HEK293T (cell line): ENCODE measurements at regions not wholly inside any gene's neighbourhood (a gene's known extent, or its start where the extent isn't known, plus 50 kb on each side); places are given as distances from the start of the nearest gene placed in this dataset.

Experiments used
- CTCF ChIA-PET: fragments of 350-600 bp; formaldehyde crosslinking; extraction: SDS; loops from one replicate; lab custom pipeline; 2021; ENCODE audit warnings: antibody characterized with exemption, inconsistent platforms; lab: Yijun Ruan, JAX
- POLR2A ChIA-PET: fragments of 350-600 bp; formaldehyde crosslinking; extraction: SDS; loops from one replicate; lab custom pipeline; 2020; ENCODE audit warnings: antibody characterized with exemption, inconsistent platforms; lab: Yijun Ruan, JAX
- DNase-seq: peaks from one replicate; pipeline ENCODE4 v3.0.0; 2012; ENCODE audit warnings: mixed read lengths; ENCODE audit errors: extremely low spot score
- ARNT ChIP-seq: fragments of 450-650 bp; IDR thresholded peaks from 2 replicates; pipeline ENCODE4 v1.6.1; 2017; ENCODE audit warnings: mild to moderate bottlenecking
- BHLHE40 ChIP-seq: fragments of 450-650 bp; IDR thresholded peaks from 2 replicates; pipeline ENCODE4 v1.6.1; 2016; ENCODE audit warnings: mild to moderate bottlenecking, moderate library complexity, borderline replicate concordance
- CTBP1 ChIP-seq: fragments of 450-650 bp; IDR thresholded peaks from 2 replicates; pipeline ENCODE4 v1.6.1; 2016; ENCODE audit warnings: borderline replicate concordance
- ELF4 ChIP-seq: fragments of 450-650 bp; IDR thresholded peaks from 2 replicates; pipeline ENCODE4 v1.6.1; 2017; ENCODE audit warnings: antibody characterized with exemption
- FOXA1 ChIP-seq: fragments of 450-650 bp; IDR thresholded peaks from 2 replicates; pipeline ENCODE4 v1.6.1; 2016; ENCODE audit warnings: mild to moderate bottlenecking
- FOXK2 ChIP-seq: fragments of 450-650 bp; IDR thresholded peaks from 2 replicates; pipeline ENCODE4 v1.6.1; 2016; ENCODE audit warnings: mild to moderate bottlenecking
- FOXM1 ChIP-seq: fragments of 450-650 bp; IDR thresholded peaks from 2 replicates; pipeline ENCODE4 v1.6.1; 2017; ENCODE audit warnings: mild to moderate bottlenecking, borderline replicate concordance
- HDGF ChIP-seq: fragments of 450-650 bp; IDR thresholded peaks from 2 replicates; pipeline ENCODE4 v1.6.1; 2017; ENCODE audit warnings: antibody characterized with exemption, borderline replicate concordance
- L3MBTL2 ChIP-seq: fragments of 450-650 bp; conservative IDR thresholded peaks from 2 replicates; pipeline ENCODE4 v1.6.1; 2016; ENCODE audit warnings: mild to moderate bottlenecking
- LEF1 ChIP-seq: fragments of 450-650 bp; IDR thresholded peaks from 2 replicates; pipeline ENCODE4 v1.6.1; 2017; ENCODE audit warnings: mild to moderate bottlenecking, borderline replicate concordance
- NFRKB ChIP-seq: fragments of 450-650 bp; IDR thresholded peaks from 2 replicates; pipeline ENCODE4 v1.6.1; 2016; ENCODE audit warnings: mild to moderate bottlenecking, moderate library complexity
- SP1 ChIP-seq: fragments of 450-650 bp; IDR thresholded peaks from 2 replicates; pipeline ENCODE4 v1.6.1; 2017
- SUZ12 ChIP-seq: fragments of 450-650 bp; IDR thresholded peaks from 2 replicates; pipeline ENCODE4 v1.6.1; 2016; ENCODE audit warnings: mild to moderate bottlenecking
- TARDBP ChIP-seq: fragments of 450-650 bp; IDR thresholded peaks from 2 replicates; pipeline ENCODE4 v1.6.1; 2016
- ZNF384 ChIP-seq: fragments of 450-650 bp; IDR thresholded peaks from 2 replicates; pipeline ENCODE4 v1.6.1; 2016
- TF ChIP-seq, protein P1 (sequence below): fragments of 450-650 bp; IDR thresholded peaks from 2 replicates; pipeline ENCODE4 v1.6.1; 2016

GRCh38 chr1:195768377-195768776, 839.9 kb downstream of the KCNT2 start:
- POLR2A ChIA-PET: no interaction called here
- CTCF ChIA-PET: no interaction called here
- TF ChIP-seq FOXA1 (no peak), ARNT (no peak), NFRKB (no peak), TARDBP (no peak), SUZ12 (no peak), ZNF384 (no peak), ELF4 (no peak), CTBP1 (no peak), HDGF (no peak), LEF1 (no peak), L3MBTL2 (no peak), FOXM1 (no peak), BHLHE40 (no peak), FOXK2 (no peak), SP1 (no peak)
- TF ChIP-seq, protein P1, sequence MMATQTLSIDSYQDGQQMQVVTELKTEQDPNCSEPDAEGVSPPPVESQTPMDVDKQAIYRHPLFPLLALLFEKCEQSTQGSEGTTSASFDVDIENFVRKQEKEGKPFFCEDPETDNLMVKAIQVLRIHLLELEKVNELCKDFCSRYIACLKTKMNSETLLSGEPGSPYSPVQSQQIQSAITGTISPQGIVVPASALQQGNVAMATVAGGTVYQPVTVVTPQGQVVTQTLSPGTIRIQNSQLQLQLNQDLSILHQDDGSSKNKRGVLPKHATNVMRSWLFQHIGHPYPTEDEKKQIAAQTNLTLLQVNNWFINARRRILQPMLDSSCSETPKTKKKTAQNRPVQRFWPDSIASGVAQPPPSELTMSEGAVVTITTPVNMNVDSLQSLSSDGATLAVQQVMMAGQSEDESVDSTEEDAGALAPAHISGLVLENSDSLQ: no peak
- no peak for DNase-seq

DNA sequence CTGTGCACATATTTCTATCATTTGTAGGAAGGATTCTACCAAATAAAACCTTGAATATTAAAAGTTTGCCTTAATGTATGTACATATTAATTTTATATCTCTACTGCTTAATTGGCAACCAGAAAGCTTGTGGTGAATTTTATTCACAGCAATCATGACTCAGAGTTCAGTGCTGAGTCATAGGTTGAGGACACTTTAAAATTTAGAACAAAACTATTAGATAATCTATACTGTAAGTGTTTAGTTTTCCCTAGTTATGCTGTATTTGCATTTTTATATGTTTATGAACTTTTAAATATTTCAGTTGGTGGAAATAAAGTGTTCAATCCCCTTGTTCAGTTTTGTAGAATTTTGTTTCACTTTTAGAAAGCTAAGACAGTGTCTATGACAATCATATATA, 841.5 kb downstream of the KCNT2 start:
- TF ChIP-seq L3MBTL2: no peak
- no peak for TF ChIP-seq FOXK2
- no peak for TF ChIP-seq ARNT
- no peak for TF ChIP-seq FOXM1
- TF ChIP-seq ZNF384: no peak
- TF ChIP-seq ELF4: no peak
- no peak for TF ChIP-seq SP1
- no peak for TF ChIP-seq HDGF
- no peak for TF ChIP-seq CTBP1
- TF ChIP-seq SUZ12: no peak
- no peak for TF ChIP-seq TARDBP
- no peak for TF ChIP-seq LEF1
- no peak for DNase-seq

GRCh38 chr1:195765099-195765498, 843.1 kb downstream of the KCNT2 start:
- no peak for TF ChIP-seq ZNF384
- TF ChIP-seq TARDBP: no peak
- no peak for TF ChIP-seq L3MBTL2
- no peak for TF ChIP-seq ARNT
- no peak for TF ChIP-seq CTBP1
- no peak for TF ChIP-seq SP1
- no peak for TF ChIP-seq SUZ12
- TF ChIP-seq BHLHE40: no peak
- TF ChIP-seq HDGF: no peak
- no peak for TF ChIP-seq NFRKB
- TF ChIP-seq LEF1: no peak
- no peak for TF ChIP-seq FOXM1
- no peak for TF ChIP-seq FOXK2
- TF ChIP-seq, protein P1: no peak
- TF ChIP-seq ELF4: no peak
- no peak for TF ChIP-seq FOXA1
- ChIA-PET CTCF (no interaction called here), POLR2A (no interaction called here)
- no peak for DNase-seq

More for the DNA sequence above, 841.5 kb downstream of the KCNT2 start:
- POLR2A ChIA-PET: no interaction called here
- CTCF ChIA-PET: no interaction called here

- TF ChIP-seq ELF4 (no peak), BHLHE40 (no peak), ZNF384 (no peak), CTBP1 (no peak), LEF1 (no peak), FOXM1 (no peak), L3MBTL2 (no peak), TARDBP (no peak), ARNT (no peak), SUZ12 (no peak), HDGF (no peak), FOXA1 (no peak), SP1 (no peak), FOXK2 (no peak), NFRKB (no peak)
- TF ChIP-seq, protein P1: no peak
- no peak for DNase-seq
- CTCF ChIA-PET: no interaction called here
- POLR2A ChIA-PET: no interaction called here
These were observed 844.3 kb downstream of the KCNT2 start for GRCh38 chr1:195763907-195764374.

- TF ChIP-seq TARDBP (no peak), FOXK2 (no peak), ARNT (no peak)
- no peak for DNase-seq
- ChIA-PET POLR2A (no interaction called here), CTCF (no interaction called here)
These were observed 844.9 kb downstream of the KCNT2 start for GRCh38 chr1:195763146-195763906.

GRCh38 chr1:195761104-195761503, 847.1 kb downstream of the KCNT2 start:
- CTCF ChIA-PET: no interaction called here
- TF ChIP-seq ELF4: no peak
- TF ChIP-seq L3MBTL2: no peak
- TF ChIP-seq ZNF384: no peak
- TF ChIP-seq FOXA1: no peak
- no peak for TF ChIP-seq HDGF
- no peak for TF ChIP-seq SP1
- no peak for TF ChIP-seq NFRKB
- POLR2A ChIA-PET: no interaction called here
- DNase-seq: no peak
